NOMO-1 (cell line): ENCODE measurements at regions not wholly inside any gene's neighbourhood (a gene's known extent, or its start where the extent isn't known, plus 50 kb on each side); places are given as distances from the start of the nearest gene placed in this dataset.
A peak's percentile ranks its signal among the peaks of the same experiment; 100 is the strongest.

Experiments
- DNase-seq, 2 experiments: peaks; one replicate each; lab custom pipeline; 2025; ENCODE audit not compliant: unreplicated experiment in 2 of 2; lab: John Stamatoyannopoulos, UW

GRCh38 chr21:27817902-27818623 lies 851.2 kb upstream of the ADAMTS5 start:
- DNase-seq, result no peak

- no peak for DNase-seq
Observed at GRCh38 chr21:27817074-27817473, 850.2 kb upstream of the ADAMTS5 start.

DNA sequence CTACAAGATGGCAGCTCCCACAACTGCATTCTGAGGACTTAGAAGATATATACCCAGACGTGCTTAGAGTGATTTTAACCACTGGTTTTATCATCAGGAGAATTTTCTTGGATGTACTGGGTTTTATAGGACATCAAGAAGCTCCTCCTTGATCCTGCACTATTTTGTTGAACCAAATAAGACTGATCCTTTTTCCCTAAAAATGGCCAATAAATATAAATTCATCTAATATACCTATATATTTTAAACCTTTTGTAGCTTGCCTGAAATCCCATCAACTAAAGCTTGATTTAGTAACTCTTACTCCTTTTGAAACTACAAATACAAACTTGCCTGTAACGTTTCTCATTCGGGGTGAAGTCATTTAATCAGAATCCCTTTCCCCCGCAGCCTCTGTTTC lies 849.4 kb upstream of the ADAMTS5 start:
- no peak for DNase-seq

GRCh38 chr21:27814226-27814625 lies 847.3 kb upstream of the ADAMTS5 start:
- DNase-seq, result no peak

- no peak for DNase-seq
Observed at GRCh38 chr21:27813750-27814149, 846.9 kb upstream of the ADAMTS5 start.

DNA sequence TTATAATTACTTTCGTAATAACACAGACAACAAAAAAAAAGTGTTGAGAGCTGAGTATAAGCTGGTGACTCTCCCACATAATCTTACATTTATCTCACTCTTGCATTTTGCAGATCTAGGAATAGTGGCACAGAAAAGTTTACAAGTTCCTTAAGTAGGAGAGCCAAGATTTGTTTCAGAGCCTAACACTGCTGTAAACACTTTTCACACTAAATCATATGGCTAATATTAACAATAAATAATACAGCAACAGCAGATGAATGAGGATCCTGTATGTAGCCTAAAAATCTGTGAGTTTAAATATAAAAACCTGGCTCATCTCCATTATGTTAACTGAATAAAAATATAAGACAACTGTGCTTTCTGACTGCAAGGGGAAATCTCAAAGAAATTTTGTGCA lies 846.5 kb upstream of the ADAMTS5 start:
- no peak for DNase-seq

GRCh38 chr21:27812279-27812678 lies 845.4 kb upstream of the ADAMTS5 start:
- DNase-seq, result no peak

DNA sequence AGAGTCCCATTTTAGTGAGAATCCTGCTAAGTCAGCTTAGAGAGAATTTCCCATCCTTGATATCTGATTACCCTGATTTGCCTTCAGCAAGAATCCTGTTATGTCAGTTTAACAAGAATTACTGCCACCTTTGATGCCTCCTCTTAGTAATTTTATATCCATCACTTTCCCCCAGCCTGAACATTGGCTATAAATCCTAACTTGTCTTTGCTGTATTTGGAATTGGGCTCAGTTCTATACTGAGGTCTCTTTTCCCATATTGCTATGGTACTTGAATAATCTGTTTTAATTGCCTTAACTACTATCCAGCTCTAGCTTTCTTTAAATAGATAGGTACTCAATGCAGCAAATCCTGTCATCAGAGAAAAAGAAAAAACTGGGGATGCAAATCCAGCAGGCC lies 842.0 kb upstream of the ADAMTS5 start:
- no peak for DNase-seq

- DNase-seq, result no peak
Observed at GRCh38 chr21:27807596-27807995, 840.7 kb upstream of the ADAMTS5 start.

DNA sequence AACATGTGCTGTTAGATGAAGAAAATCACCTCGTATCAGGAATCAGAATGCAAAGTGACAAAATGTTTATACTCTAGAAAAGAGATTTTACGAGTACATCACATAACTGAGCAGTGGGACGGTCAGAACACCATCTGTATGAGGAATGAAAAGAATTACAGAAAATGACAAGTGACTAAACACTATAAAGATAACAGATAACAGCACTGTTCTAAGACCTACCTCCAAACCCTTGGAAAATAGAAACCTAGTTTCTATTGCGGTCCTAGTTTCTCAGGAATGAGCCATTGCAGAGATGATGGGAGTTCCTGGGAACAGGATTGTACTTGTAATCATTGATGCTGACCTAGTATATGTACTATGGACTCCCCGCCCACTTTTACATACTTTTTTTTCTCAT lies 839.4 kb upstream of the ADAMTS5 start:
- no peak for DNase-seq

GRCh38 chr21:27805696-27806095 lies 838.8 kb upstream of the ADAMTS5 start:
- DNase-seq, result no peak

DNA sequence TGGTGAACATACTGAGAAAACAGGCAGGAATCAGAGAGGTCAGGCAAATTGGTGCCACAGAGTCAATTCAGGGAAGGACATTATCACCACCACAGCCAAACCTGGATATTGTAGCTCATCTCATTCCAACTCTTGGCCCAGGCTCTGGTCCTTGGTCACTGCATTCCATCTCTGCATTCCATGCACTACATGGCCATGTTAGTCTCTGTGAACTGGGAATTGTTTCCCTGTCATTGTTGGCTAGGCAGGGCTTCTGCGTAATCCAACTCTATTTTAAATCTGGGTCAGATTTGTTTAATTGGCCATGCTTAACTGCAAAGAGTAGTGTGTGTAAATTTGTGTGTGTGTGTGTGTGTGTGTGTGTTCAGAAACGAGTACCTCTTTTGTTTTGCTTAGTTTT lies 837.6 kb upstream of the ADAMTS5 start:
- no peak for DNase-seq

DNA sequence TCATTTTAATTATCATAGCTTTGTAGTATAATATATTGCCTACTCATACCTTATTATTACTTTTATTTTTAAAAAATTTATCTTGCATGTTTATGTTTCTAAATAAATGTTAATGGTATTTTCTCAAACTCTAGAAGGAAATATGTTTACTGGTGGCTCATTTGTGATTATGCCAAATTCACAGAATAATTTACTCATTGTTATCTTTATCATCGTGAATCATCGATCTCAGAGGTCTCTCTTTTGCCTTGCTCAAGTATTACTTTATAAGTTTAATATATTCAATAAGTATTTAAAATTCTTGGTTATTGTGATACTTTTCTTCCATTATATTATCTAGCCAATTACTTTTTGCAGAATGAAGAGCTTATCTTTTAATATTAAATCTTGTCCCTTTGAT lies 836.7 kb upstream of the ADAMTS5 start:
- DNase-seq, result no peak

DNA sequence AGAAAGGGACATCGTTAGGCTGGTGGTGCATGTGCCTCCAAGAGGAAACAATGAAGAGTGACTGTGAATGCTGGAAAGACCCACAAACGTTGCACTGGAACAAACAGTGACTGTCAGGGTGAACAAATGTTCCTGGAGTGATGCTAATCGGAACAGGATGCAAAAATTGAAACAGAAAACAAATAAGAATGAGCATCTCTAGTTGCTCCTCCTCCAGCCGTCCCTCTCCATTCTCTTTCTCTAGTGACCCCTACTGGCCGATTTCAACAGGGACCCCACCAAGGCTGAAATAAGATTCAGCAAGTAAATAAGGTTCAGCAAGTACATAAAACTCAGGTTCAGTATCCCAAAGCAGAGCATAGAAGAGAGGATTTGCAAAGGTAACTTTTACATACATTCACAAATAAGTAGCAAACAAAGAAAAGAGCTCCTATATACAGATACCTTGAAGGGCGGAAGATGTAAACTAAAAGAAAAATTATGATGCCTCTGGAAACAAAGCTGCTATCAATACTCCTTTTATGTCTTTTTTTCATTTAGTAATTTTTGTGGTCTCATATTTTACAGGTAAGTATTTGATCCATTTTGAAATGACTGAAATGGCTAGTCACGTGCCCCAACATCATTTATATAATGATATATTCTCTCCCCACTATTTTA lies 836.1 kb upstream of the ADAMTS5 start:
- DNase-seq, result peak; percentile 43 to 68

DNA sequence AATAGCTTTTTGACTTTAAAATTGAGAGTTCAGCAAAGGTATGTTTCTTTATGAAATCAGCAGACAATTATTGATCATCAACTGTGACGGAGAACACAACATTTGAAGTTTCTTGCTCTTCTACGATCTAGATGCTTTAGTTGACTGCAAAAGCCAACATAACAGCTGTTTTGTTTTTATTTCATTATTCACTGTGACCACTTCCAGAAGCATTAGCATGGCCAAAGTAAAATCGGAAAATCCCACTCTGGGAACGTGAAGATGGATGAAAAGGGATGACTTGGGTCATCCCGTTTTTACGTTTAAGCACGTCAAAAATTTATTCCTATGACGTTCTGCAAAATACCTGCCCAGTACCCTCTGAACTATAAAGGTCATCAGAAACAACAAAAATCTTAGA lies 833.0 kb upstream of the ADAMTS5 start:
- DNase-seq, result no peak

DNA sequence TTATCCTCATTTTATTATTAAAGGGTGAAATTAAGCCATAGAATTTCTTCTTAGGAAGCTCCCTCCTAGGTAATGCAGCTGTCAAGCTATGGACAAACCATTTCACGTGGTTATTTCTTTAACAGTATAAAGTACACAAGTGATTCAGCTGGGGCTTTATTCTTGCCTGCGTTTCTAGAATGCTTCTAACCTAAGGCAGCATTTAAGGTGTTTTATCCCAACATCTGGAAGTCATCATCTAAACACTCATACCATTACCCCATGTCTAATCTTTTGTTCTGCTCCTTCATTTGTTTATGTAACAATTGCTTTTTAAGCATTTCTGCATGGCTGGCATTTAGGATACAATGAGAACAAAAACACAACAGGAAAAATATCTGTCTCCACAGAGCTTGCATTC lies 829.2 kb upstream of the ADAMTS5 start:
- no peak for DNase-seq

- DNase-seq, result no peak
Observed at GRCh38 chr21:27795418-27795817, 828.5 kb upstream of the ADAMTS5 start.

- no peak for DNase-seq
Observed at GRCh38 chr21:27793901-27794300, 827.0 kb upstream of the ADAMTS5 start.

- no peak for DNase-seq
Observed at GRCh38 chr21:27787046-27787445, 820.2 kb upstream of the ADAMTS5 start.

- no peak for DNase-seq
Observed at GRCh38 chr21:27779606-27780005, 812.7 kb upstream of the ADAMTS5 start.

DNA sequence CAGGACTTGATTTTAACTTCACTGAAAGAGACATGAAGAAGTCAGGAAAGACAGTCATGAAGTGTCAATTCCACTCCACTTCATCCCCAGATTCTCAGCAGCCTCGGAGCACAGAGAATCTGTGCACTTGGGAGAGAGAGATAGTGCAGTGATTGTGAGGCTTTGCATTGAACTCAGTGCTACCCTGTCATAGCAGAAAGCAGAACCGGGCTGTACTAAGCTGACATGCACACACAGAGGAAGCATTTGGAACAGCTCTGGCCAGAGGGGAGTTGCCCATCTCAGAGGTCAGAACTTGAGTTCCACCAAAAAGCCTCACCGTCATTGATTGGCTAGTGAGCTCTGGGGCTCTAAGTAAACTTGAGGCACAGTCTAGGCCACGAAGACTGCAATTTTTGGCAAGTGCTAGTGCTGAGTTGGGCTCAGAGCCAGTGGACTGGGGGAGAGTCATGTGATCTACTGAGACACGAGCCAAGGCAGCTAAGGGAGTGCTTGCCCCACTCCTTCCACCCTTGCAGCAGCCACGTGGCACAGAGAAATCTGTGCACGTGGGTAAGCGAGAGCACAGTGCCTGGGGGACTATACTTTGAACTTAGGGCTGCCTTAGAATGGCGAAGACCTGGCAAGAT lies 810.2 kb upstream of the ADAMTS5 start:
- no peak for DNase-seq

- no peak for DNase-seq
Observed at GRCh38 chr21:27772816-27773215, 805.9 kb upstream of the ADAMTS5 start.
